ENCODE measurements at regions not wholly inside any gene's neighbourhood (a gene's known extent, or its start where the extent isn't known, plus 50 kb on each side); places are given as distances from the start of the nearest gene placed in this dataset.
"Not testable (repeated sequence)": the region's sequence is repeated elsewhere in the genome, so short reads cannot be mapped to it uniquely, and the experiment has no call there.

- DNase-seq: peak; percentile 84
Measured at GRCh38 chr11:81869351-81870065, 864.2 kb downstream of the FAM181B start.

GRCh38 chr11:81866896-81867295, 866.8 kb downstream of the FAM181B start:
- DNase-seq: no peak

GRCh38 chr11:81857386-81857785, 876.3 kb downstream of the FAM181B start:
- no peak for DNase-seq

GRCh38 chr11:81853791-81854190, 879.9 kb downstream of the FAM181B start:
- DNase-seq: no peak

GRCh38 chr11:81852896-81853295, 880.8 kb downstream of the FAM181B start:
- no peak for DNase-seq

- DNase-seq: no peak
Measured at GRCh38 chr11:81840380-81840779, 893.3 kb downstream of the FAM181B start.

- no peak for DNase-seq
Measured at GRCh38 chr11:81839976-81840375, 893.7 kb downstream of the FAM181B start.

- DNase-seq: no peak
Measured at GRCh38 chr11:81839016-81839415, 894.6 kb downstream of the FAM181B start.

GRCh38 chr11:81829976-81830375, 903.7 kb downstream of the FAM181B start:
- DNase-seq: no peak

GRCh38 chr11:81825346-81825745, 908.3 kb downstream of the FAM181B start:
- no peak for DNase-seq

- no peak for DNase-seq
Measured at GRCh38 chr11:81819462-81819861, 914.2 kb downstream of the FAM181B start.

- no peak for DNase-seq
Measured at GRCh38 chr11:81804858-81805257, 928.8 kb downstream of the FAM181B start.

- no peak for DNase-seq
Measured at GRCh38 chr11:81802591-81802990, 931.1 kb downstream of the FAM181B start.

GRCh38 chr11:81792416-81792815, 941.2 kb downstream of the FAM181B start:
- DNase-seq: no peak

GRCh38 chr11:81787584-81788049, 946.0 kb downstream of the FAM181B start:
- DNase-seq: no peak

GRCh38 chr11:81772166-81772565, 961.5 kb downstream of the FAM181B start:
- DNase-seq: no peak

GRCh38 chr11:81769906-81770305, 963.8 kb downstream of the FAM181B start:
- DNase-seq: not testable (repeated sequence)

- DNase-seq: no peak
Measured at GRCh38 chr11:81756864-81757595, 976.6 kb downstream of the FAM181B start.

- no peak for DNase-seq
Measured at GRCh38 chr11:81749245-81749644, 984.4 kb downstream of the FAM181B start.

GRCh38 chr11:81744336-81745116, 989.1 kb downstream of the FAM181B start:
- DNase-seq: no peak

- no peak for DNase-seq
Measured at GRCh38 chr11:81725701-81726100, 1008.0 kb downstream of the FAM181B start.

GRCh38 chr11:81717695-81718094, 1016.0 kb downstream of the FAM181B start:
- no peak for DNase-seq

GRCh38 chr11:81707881-81708280, 1025.8 kb downstream of the FAM181B start:
- no peak for DNase-seq

- no peak for DNase-seq
Measured at GRCh38 chr11:81705283-81705682, 1028.4 kb downstream of the FAM181B start.

Data from stimulated activated CD4-positive, alpha-beta T cell treated with anti-CD3 and anti-CD28 coated beads, Interleukin-4, amount 100 ng/mL, for 24 hours (primary cell).